NCI-H2171 (cell line): ENCODE measurements at regions not wholly inside any gene's neighbourhood (a gene's known extent, or its start where the extent isn't known, plus 50 kb on each side); places are given as distances from the start of the nearest gene placed in this dataset.
"Not testable (repeated sequence)": the region's sequence is repeated elsewhere in the genome, so short reads cannot be mapped to it uniquely, and the experiment has no call there.

Experiments
- DNase-seq: peaks from one replicate; lab custom pipeline; 2025; lab: John Stamatoyannopoulos, UW

GRCh38 chr16:66097751-66098150, 268.7 kb upstream of the CDH5 start:
- DNase-seq, result no peak

GRCh38 chr16:66095676-66096075, 270.8 kb upstream of the CDH5 start:
- DNase-seq, result no peak

GRCh38 chr16:66093191-66093590, 273.3 kb upstream of the CDH5 start:
- no peak for DNase-seq

- DNase-seq, result no peak
Measured at GRCh38 chr16:66091471-66091891, 275.0 kb upstream of the CDH5 start.

- DNase-seq, result no peak
Measured at GRCh38 chr16:66088681-66089080, 277.8 kb upstream of the CDH5 start.

- no peak for DNase-seq
Measured at GRCh38 chr16:66087308-66087707, 279.2 kb upstream of the CDH5 start.

- no peak for DNase-seq
Measured at GRCh38 chr16:66085651-66086050, 280.8 kb upstream of the CDH5 start.

- DNase-seq, result not testable (repeated sequence)
Measured at GRCh38 chr16:66084731-66085130, 281.8 kb upstream of the CDH5 start.

GRCh38 chr16:66084306-66084705, 282.2 kb upstream of the CDH5 start:
- no peak for DNase-seq

- DNase-seq, result no peak
Measured at GRCh38 chr16:66083171-66083570, 283.3 kb upstream of the CDH5 start.

- no peak for DNase-seq
Measured at GRCh38 chr16:66082424-66082823, 284.1 kb upstream of the CDH5 start.

GRCh38 chr16:66081775-66082366, 284.6 kb upstream of the CDH5 start:
- DNase-seq, result no peak

GRCh38 chr16:66079671-66080334, 286.7 kb upstream of the CDH5 start:
- no peak for DNase-seq

GRCh38 chr16:66070140-66070917, 296.2 kb upstream of the CDH5 start:
- DNase-seq, result no peak

- no peak for DNase-seq
Measured at GRCh38 chr16:66069587-66069986, 296.9 kb upstream of the CDH5 start.

- no peak for DNase-seq
Measured at GRCh38 chr16:66066404-66066803, 300.1 kb upstream of the CDH5 start.

GRCh38 chr16:66065925-66066324, 300.6 kb upstream of the CDH5 start:
- DNase-seq, result no peak

- no peak for DNase-seq
Measured at GRCh38 chr16:66064801-66065530, 301.5 kb upstream of the CDH5 start.

- no peak for DNase-seq
Measured at GRCh38 chr16:66058832-66059231, 307.7 kb upstream of the CDH5 start.

- DNase-seq, result no peak
Measured at GRCh38 chr16:66058172-66058691, 308.3 kb upstream of the CDH5 start.

- DNase-seq, result no peak
Measured at GRCh38 chr16:66057057-66057456, 309.4 kb upstream of the CDH5 start.

GRCh38 chr16:66054095-66054494, 312.4 kb upstream of the CDH5 start:
- DNase-seq, result no peak
